Fibroblast of lung (primary cell): ENCODE measurements at regions not wholly inside any gene's neighbourhood (a gene's known extent, or its start where the extent isn't known, plus 50 kb on each side); places are given as distances from the start of the nearest gene placed in this dataset.

Source experiments
- DNase-seq, 2 donors: peaks; one replicate each; pipeline versions ENCODE4 v3.0.0 to v3.0.0-alpha.2; 2010; ENCODE audit warnings: low read depth in 2 of 2
- H2AFZ ChIP-seq: 2 replicates; pipeline ENCODE4 v1.5.1; 2012; ENCODE audit warnings: low read length, control low read depth, inconsistent platforms
- H3K27ac ChIP-seq: 2 replicates; pipeline ENCODE4 v1.5.1; 2011; ENCODE audit warnings: low read length, control low read depth; ENCODE audit not compliant: insufficient read depth
- H3K27me3 ChIP-seq: 2 replicates; pipeline ENCODE4 v1.5.1; 2011; ENCODE audit warnings: mild to moderate bottlenecking, low read length; ENCODE audit not compliant: control insufficient read depth, insufficient read depth
- H3K36me3 ChIP-seq: 2 replicates; pipeline ENCODE4 v1.5.1; 2011; ENCODE audit warnings: low read length; ENCODE audit not compliant: control insufficient read depth, insufficient read depth
- H3K4me1 ChIP-seq: 2 replicates; pipeline ENCODE4 v1.5.1; 2011; ENCODE audit warnings: low read length; ENCODE audit not compliant: control insufficient read depth, insufficient read depth; ENCODE audit errors: extremely low read depth
- H3K4me2 ChIP-seq: 2 replicates; pipeline ENCODE4 v1.5.1; 2011; ENCODE audit warnings: low read length, control low read depth; ENCODE audit not compliant: insufficient read depth; ENCODE audit errors: extremely low read depth
- H3K4me3 ChIP-seq, 4 experiments: fragments of 200-600 bp in 1 of 4; sonication (generic) in 1 of 4; replicated peaks in 1 of 4; 2 replicates each; pipeline ENCODE4 v1.5.1; 2011 to 2016; ENCODE audit warnings: low read length in 4 of 4, low read depth in 3 of 4, mild to moderate bottlenecking in 3 of 4, control low read depth in 2 of 4, inconsistent platforms in 1 of 4, mixed read lengths in 1 of 4; ENCODE audit not compliant: insufficient read depth in 1 of 4; ENCODE audit errors: control extremely low read depth in 1 of 4
- H3K79me2 ChIP-seq: 2 replicates; pipeline ENCODE4 v1.5.1; 2012; ENCODE audit warnings: mild to moderate bottlenecking, low read length, inconsistent platforms; ENCODE audit not compliant: control insufficient read depth, insufficient read depth
- H3K9ac ChIP-seq: 2 replicates; pipeline ENCODE4 v1.5.1; 2011; ENCODE audit warnings: mild to moderate bottlenecking, low read length, control low read depth; ENCODE audit not compliant: insufficient read depth
- H3K9me3 ChIP-seq: 2 replicates; pipeline ENCODE4 v1.5.1; 2012; ENCODE audit warnings: low read depth, low read length; ENCODE audit not compliant: control insufficient read depth, insufficient read depth
- H4K20me1 ChIP-seq: 2 replicates; pipeline ENCODE4 v1.5.1; 2011; ENCODE audit warnings: low read length; ENCODE audit not compliant: control insufficient read depth, insufficient read depth; ENCODE audit errors: extremely low read depth
- CTCF ChIP-seq, 2 donors: IDR thresholded peaks in 1 of 2; conservative IDR thresholded peaks in 1 of 2; 1 replicate in 1 of 2; 2 replicates in 1 of 2; pipeline ENCODE4 v1.5.1; 2011 to 2012; ENCODE audit warnings: low read length in 2 of 2, control low read depth in 1 of 2, inconsistent platforms in 1 of 2, low read depth in 1 of 2, mild to moderate bottlenecking in 1 of 2
- EZH2 ChIP-seq: IDR thresholded peaks from 2 replicates; pipeline ENCODE4 v1.5.1; 2012; ENCODE audit warnings: low read length, control low read depth, mild to moderate bottlenecking; ENCODE audit errors: missing control alignments

GRCh38 chr5:74521401-74521800, 119.1 kb downstream of the ENC1 start:
- no peak overlapping the region for H3K27ac ChIP-seq

GRCh38 chr5:74519679-74520078, 120.8 kb downstream of the ENC1 start:
- Histone ChIP-seq H4K20me1 (no peaks in the 10 kb centered on the region), H3K79me2 (no peaks in the 10 kb centered on the region)
- DNase-seq: no peak

More at GRCh38 chr5:74521401-74521800, 119.1 kb downstream of the ENC1 start:
- H3K27me3 ChIP-seq: no peaks in the 10 kb centered on the region
- no peak overlapping the region for H3K4me3 ChIP-seq
- H3K9me3 ChIP-seq: no peaks in the 10 kb centered on the region
- no peaks in the 10 kb centered on the region for H4K20me1 ChIP-seq
- H2AFZ ChIP-seq: no peak overlapping the region
- no peak overlapping the region for H3K4me2 ChIP-seq
- no peaks in the 10 kb centered on the region for H3K79me2 ChIP-seq
- peaks cover 2% of the 10 kb centered on the region for H3K4me1 ChIP-seq
- H3K9ac ChIP-seq: no peak overlapping the region
- TF ChIP-seq CTCF (conservative IDR thresholded peaks at IDR 0.05 in 1 of 2, IDR thresholded peaks at IDR 0.05 in 1 of 2; ENCODE audit: low read depth in 1 of 2, low read length in 2 of 2) (no peak), EZH2 (no peak)
- no peak for DNase-seq
- H3K36me3 ChIP-seq: no peaks in the 10 kb centered on the region

GRCh38 chr5:74519161-74519571, 121.4 kb downstream of the ENC1 start:
- no peaks in the 10 kb centered on the region for H3K36me3 ChIP-seq
- H3K4me1 ChIP-seq: peaks cover 2% of the 10 kb centered on the region
- no peaks in the 10 kb centered on the region for H3K27me3 ChIP-seq
- no peak overlapping the region for H3K27ac ChIP-seq
- no peaks in the 10 kb centered on the region for H3K79me2 ChIP-seq
- H3K4me3 ChIP-seq: no peak overlapping the region
- no peak overlapping the region for H3K4me2 ChIP-seq
- no peaks in the 10 kb centered on the region for H4K20me1 ChIP-seq
- TF ChIP-seq EZH2 (no peak), CTCF (conservative IDR thresholded peaks at IDR 0.05 in 1 of 2, IDR thresholded peaks at IDR 0.05 in 1 of 2; ENCODE audit: low read depth in 1 of 2, low read length in 2 of 2) (no peak)
- no peak overlapping the region for H3K9ac ChIP-seq
- DNase-seq: no peak
- no peak overlapping the region for H2AFZ ChIP-seq
- no peaks in the 10 kb centered on the region for H3K9me3 ChIP-seq

More at GRCh38 chr5:74519679-74520078, 120.8 kb downstream of the ENC1 start:
- Histone ChIP-seq H3K4me3 (no peak overlapping the region), H3K4me2 (no peak overlapping the region), H3K4me1 (peaks cover 2% of the 10 kb centered on the region), H2AFZ (no peak overlapping the region), H3K9ac (no peak overlapping the region), H3K36me3 (no peaks in the 10 kb centered on the region), H3K27me3 (no peaks in the 10 kb centered on the region), H3K9me3 (no peaks in the 10 kb centered on the region), H3K27ac (no peak overlapping the region)
- TF ChIP-seq EZH2 (no peak), CTCF (conservative IDR thresholded peaks at IDR 0.05 in 1 of 2, IDR thresholded peaks at IDR 0.05 in 1 of 2; ENCODE audit: low read depth in 1 of 2, low read length in 2 of 2) (no peak)
